ENCODE measurements at regions not wholly inside any gene's neighbourhood (a gene's known extent, or its start where the extent isn't known, plus 50 kb on each side); places are given as distances from the start of the nearest gene placed in this dataset.
A peak's percentile ranks its signal among the peaks of the same experiment; 100 is the strongest.

DNA sequence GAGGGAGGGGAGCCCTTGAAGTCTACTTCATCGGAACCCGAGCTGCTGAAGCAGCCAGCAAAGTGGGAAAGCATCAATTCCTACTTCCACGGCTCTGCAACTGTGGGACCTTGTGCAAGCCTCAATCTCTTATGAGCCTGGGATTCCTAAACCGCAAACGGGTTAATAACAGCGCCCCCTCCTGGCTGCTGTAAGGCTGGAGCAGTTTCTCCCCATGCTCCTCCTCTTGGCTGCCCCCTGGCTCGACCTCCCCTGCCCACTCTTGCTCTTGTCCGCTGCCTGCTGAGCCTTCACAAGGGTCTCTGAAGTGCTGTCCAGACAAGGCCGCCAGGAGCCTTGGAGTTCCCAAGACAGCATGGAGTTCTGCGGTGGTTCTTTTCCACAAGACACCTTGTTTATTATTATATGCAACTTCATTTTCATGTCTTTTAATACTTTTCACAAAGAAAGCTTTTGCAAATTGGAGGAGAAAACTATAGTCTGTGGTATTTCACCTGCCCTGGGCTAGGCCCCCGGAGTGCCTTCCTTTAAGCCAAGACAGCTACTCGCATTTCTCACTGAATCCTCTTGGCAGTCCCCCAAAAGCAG is 157.2 kb downstream of the DDX1 start:
- in situ Hi-C loops (cut with HindIII; ENCODE audit: low pct_unique_long_range_greater_than_20kb, low sequenced_read_pairs), result no loop called here
- peak in 1 of 2 experiments; percentile 18 for DNase-seq (ENCODE audit: low read depth in 1 of 2, low spot score in 1 of 2)
- TF ChIP-seq JUND (IDR thresholded peaks at IDR 0.05; ENCODE audit: low read depth), result no peak

DNA sequence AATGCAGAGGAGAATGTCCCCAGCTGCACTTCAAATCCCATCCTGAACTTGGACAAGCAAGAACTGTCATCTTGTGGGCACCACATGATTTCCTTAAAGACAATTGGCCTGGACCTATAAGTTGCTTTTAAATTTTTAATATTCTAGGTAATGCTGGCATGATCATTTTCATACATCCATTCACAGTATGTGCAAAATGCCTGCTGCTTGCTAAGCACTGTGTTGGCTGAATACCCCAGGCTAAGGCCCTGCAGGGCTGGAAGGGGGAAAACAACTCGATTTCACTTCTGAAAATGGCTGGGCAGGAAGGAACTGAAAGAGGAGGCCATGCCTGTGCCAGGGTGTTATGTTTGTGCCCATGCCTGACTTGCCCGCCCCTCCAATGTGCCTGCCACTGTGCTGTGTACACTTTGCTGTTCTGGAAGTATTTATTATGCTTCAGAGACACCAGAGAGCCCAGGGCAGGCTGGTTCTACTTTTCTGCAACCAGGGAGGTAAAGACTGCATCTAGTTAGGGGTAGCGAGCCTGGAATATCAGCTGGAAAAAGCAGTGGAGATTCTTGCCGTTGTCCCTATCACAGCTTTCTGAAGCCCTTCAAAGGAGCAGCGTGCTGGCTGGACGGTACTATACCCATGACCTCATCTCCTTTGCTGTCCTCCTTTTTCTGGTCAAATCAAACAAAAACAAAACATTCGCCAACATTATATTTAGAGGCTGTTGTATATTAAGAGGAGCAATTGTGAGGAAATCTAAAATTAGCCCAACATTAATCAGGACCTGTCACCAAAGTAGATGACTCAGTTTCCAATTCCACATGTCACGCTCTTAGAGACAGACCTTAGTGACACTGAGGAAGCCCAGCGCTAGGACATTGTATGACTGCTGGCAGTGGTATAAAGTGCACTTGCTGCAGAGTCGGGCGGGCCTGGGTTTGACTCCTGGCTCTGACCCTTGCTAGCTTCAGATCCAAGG is 158.1 kb downstream of the DDX1 start:
- in situ Hi-C loops (cut with HindIII; ENCODE audit: low pct_unique_long_range_greater_than_20kb, low sequenced_read_pairs), result no loop called here
- TF ChIP-seq JUND (IDR thresholded peaks at IDR 0.05; ENCODE audit: low read depth), result no peak
- no peak for DNase-seq (ENCODE audit: low read depth in 1 of 2, low spot score in 1 of 2)

DNA sequence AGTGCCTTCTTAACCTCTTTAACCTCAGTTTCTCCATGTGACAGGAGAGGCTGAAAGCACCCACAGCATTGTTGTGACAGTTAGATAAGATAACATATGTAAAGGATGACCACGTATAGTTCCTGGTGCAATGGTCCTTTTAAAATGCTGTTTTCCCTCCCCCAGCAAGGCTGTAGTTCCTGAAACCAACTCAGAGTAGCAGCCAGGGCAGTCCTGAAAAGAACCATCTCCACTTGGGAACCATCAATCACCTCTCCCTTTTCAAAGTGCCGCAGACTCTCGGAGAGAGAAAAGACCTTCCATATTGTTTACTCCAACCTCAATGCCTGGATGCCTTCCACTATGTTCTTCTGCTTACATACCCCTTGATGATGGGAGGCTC is 158.8 kb downstream of the DDX1 start:
- no peak for DNase-seq (ENCODE audit: low read depth in 1 of 2, low spot score in 1 of 2)
- TF ChIP-seq JUND (IDR thresholded peaks at IDR 0.05; ENCODE audit: low read depth), result no peak
- in situ Hi-C loops (cut with HindIII; ENCODE audit: low pct_unique_long_range_greater_than_20kb, low sequenced_read_pairs), result no loop called here

DNA sequence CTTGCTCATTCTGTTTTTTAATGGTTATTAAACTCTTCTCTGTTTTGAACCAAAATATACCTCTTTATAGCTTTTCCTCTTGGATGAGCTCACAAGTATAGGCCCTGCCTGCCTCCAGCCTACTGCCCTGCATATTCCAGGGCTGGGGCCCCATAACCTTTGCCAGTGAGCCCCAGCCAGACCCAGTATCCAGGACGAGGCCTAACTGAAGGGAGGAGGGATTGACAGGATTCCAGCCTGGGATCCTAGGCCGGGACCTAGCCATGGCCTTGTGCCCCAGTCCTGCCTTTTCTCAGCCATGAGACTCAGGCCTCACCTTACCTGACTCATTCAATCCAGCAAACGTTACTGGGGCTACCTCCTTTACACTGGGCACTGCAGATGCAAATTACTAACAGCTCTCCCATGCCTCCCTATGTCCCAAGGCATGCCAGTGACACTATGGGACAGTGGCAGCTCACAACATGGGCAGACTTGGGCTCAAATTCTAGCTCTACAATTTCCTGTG is 159.2 kb downstream of the DDX1 start:
- in situ Hi-C loops (cut with HindIII; ENCODE audit: low pct_unique_long_range_greater_than_20kb, low sequenced_read_pairs), result no loop called here
- DNase-seq (ENCODE audit: low read depth in 1 of 2, low spot score in 1 of 2), result no peak
- TF ChIP-seq JUND (IDR thresholded peaks at IDR 0.05; ENCODE audit: low read depth), result no peak

DNA sequence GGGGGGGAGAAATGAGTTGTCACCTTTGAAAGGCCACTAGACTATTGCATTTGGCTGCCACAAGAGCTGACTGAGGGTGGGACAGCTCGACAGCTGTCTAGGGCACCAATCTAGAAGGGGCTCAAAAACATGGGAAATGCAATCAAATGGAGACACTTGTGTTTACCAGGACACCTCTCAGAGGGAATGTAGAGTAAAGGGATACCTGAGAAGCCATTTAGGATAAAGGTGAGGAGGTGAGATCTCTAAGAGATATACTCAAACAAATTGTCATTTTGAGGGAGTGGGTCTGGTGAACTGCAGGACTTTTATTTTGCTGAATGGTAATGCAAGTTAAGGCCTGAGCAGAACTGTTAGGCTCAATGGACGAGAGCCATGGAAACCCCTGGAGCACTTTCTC is 159.8 kb downstream of the DDX1 start:
- in situ Hi-C loops (cut with HindIII; ENCODE audit: low pct_unique_long_range_greater_than_20kb, low sequenced_read_pairs), result no loop called here
- no peak for DNase-seq (ENCODE audit: low read depth in 1 of 2, low spot score in 1 of 2)
- no peak for TF ChIP-seq JUND (IDR thresholded peaks at IDR 0.05; ENCODE audit: low read depth)

DNA sequence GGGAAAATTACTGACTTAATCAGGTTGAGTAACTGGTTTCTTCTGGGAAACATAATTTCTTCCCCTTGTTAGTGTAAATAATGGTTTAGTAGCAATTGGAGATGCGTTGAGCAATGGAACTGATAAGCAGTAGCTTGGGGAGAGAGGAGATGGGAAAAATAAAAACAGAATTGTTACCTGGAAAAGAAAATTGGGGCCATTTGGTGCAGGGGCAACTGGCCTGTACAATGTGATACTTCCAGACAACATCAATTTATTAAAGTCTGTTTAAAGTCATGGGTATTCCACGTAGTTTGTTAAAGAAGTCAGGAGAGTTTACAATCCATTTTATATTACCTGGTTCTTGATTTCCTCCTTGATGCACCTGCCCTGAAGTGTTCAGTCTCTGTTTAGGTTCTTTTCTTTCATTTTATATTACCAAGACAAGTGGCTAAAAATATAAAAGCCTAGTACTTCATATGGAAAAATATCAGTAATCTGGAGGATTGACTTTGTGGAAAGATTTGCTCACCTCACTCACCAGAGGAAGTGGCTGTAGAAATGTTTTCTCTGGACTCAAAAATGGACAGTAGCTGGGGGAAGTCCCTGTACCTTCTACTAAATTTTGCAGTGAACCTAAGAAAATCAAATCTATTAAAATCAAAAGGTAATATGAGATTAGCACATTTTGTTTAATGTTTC is 161.0 kb downstream of the DDX1 start:
- in situ Hi-C loops (cut with HindIII; ENCODE audit: low pct_unique_long_range_greater_than_20kb, low sequenced_read_pairs), result no loop called here
- DNase-seq (ENCODE audit: low read depth in 1 of 2, low spot score in 1 of 2), result no peak
- TF ChIP-seq JUND (IDR thresholded peaks at IDR 0.05; ENCODE audit: low read depth), result no peak

DNA sequence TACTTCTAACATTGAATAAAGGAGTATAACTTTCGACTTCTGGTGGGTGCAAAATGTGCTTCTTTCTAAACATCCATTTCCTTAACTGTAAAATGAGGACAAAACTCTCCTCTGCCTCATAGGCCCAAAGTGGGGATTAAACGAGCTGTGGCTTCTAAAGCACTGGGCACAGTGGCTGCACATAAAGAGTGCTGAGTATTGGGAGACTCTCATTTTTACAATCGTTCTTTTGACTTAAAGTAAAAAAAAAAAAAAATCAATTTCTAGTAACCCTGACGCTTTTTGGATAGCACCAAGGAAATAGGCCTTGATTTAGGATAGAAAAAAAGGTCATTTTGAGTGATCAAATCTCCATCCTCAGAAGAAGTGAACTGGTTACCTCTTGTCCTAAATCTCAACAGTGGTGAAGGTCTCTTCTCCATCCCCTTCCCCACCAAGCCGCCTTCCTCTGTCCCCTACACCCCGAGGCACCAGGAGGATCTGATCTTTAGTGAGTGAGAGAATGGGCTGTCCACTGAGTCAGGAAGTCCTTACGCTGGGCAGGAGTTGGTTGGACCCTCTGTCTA is 161.6 kb downstream of the DDX1 start:
- in situ Hi-C loops (cut with HindIII; ENCODE audit: low pct_unique_long_range_greater_than_20kb, low sequenced_read_pairs), result no loop called here
- TF ChIP-seq JUND (IDR thresholded peaks at IDR 0.05; ENCODE audit: low read depth), result no peak
- DNase-seq (ENCODE audit: low read depth in 1 of 2, low spot score in 1 of 2), result no peak

DNA sequence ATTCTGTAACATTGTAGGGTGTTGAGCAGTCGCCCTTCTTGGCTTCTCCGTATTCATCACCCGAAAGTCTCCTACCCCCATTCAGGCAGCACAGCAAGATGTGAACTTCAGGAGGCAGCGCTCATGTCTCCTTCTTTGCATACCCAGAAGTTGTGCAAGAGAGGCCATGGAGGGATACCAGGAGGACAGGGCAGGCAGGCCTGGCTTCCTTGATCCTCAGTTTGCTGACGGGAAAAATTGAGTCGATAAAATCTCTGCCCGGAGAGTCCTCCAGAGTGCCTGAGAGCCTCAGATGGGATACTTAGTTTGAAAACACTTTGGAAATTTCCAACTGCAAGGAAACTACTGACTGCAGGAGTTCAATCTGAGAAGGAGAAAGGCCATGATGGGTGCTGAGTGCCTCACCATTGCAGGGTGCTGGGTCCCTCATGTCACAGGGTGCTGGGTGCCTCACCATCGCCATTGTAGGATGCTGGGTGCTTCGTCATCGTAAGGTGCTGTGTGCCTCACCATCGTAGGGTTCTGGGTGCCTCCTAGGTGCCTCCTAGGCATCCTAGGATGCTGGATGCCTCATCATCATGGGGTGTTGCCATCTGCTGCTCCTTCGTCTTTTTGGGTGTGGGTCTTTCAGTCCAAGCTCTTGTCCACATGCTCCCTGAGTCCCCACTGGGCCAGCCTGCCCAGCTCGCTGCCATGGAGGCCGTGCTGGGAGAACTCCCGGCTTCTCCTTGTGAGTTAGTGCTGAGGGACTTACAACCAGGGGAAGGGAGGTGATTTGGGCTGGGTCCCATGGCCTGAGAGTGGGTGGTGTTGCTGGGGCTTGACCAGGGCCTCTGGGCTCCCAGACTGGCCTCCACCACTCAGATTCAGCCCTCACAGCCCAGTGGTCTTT is 162.4 kb downstream of the DDX1 start:
- no peak for DNase-seq (ENCODE audit: low read depth in 1 of 2, low spot score in 1 of 2)
- in situ Hi-C loops (cut with HindIII; ENCODE audit: low pct_unique_long_range_greater_than_20kb, low sequenced_read_pairs), result no loop called here
- no peak for TF ChIP-seq JUND (IDR thresholded peaks at IDR 0.05; ENCODE audit: low read depth)

DNA sequence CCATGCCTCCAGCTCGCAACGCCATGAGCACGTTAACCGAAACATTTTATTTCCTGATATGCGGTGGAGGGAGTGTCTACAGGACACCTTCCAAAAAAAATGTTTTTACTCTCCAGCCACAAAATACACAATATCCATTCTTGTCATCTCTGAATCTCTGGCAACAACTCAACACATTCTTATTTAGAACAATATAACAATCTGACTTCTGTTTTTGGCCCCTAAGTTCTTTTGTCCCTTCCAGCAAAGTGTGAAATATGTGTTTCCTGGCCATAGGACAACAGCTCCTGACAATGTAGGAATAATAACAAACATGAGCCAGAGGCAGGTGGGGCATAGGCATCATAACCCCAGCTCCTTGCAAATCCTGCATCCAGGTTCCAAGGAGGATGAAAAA is 163.0 kb downstream of the DDX1 start:
- TF ChIP-seq JUND (IDR thresholded peaks at IDR 0.05; ENCODE audit: low read depth), result no peak
- DNase-seq (ENCODE audit: low read depth in 1 of 2, low spot score in 1 of 2), result no peak
- in situ Hi-C loops (cut with HindIII; ENCODE audit: low pct_unique_long_range_greater_than_20kb, low sequenced_read_pairs), result no loop called here

DNA sequence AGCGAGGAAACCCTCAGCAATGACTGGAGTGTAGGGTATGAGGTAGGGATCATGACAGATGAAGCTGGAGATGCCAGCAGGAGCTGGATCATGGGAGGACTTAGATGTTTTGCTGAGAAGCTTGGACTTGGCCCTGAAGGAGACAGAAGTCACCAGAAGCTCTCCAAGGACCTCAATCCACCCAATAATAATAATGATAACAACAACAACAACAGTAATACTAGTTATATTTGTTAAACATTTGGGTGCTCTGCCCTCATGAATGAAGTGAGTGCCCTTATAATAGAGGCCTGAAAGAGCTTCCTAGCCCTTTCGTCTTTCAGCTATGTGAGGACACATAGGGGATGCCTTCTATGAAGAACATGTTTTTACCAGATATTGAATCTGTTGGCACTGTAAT is 163.9 kb downstream of the DDX1 start:
- TF ChIP-seq JUND (IDR thresholded peaks at IDR 0.05; ENCODE audit: low read depth), result no peak
- in situ Hi-C loops (cut with HindIII; ENCODE audit: low pct_unique_long_range_greater_than_20kb, low sequenced_read_pairs), result no loop called here
- no peak for DNase-seq (ENCODE audit: low read depth in 1 of 2, low spot score in 1 of 2)

DNA sequence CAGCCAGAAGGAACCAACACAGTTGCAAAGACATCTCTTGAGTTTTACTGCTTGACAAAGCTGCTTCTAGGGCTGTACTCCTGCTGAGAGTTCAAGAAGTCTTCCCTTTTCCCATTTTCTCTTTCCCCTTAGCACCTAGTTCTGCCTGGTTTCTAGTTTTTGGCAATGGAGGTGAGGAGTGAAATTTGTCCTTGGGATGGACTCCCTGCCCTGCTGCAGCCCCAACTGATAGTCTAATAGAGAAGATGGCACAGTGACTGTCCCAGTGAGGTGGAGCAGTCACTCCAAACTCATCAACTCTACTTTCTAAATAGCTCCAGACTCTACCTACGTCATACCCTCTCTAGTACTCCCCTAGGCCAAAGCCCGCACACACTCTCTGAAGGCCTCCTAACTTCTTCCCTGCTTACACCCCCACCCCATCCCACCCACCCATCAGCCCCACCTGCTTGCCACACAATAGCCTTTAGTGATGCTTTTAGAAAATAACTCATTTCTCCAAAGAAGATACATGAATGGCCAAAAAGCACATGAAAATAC is 164.4 kb downstream of the DDX1 start:
- in situ Hi-C loops (cut with HindIII; ENCODE audit: low pct_unique_long_range_greater_than_20kb, low sequenced_read_pairs), result no loop called here
- no peak for DNase-seq (ENCODE audit: low read depth in 1 of 2, low spot score in 1 of 2)
- TF ChIP-seq JUND (IDR thresholded peaks at IDR 0.05; ENCODE audit: low read depth), result no peak

Measured in T47D (cell line).